Keratinocyte (primary cell): ENCODE measurements at regions not wholly inside any gene's neighbourhood (a gene's known extent, or its start where the extent isn't known, plus 50 kb on each side); places are given as distances from the start of the nearest gene placed in this dataset.

Experiments
- DNase-seq: peaks from one replicate; pipeline ENCODE4 v3.0.0-alpha.2; 2011; ENCODE audit warnings: low read depth, missing footprints, low spot score
- FAIRE-seq: peaks from 2 replicates; lab custom pipeline; 2011; peaks lifted over from hg19 to GRCh38; lab: Jason Lieb, UNC
- H2AFZ ChIP-seq: 2 replicates; pipeline ENCODE4 v1.6.0; 2012; ENCODE audit warnings: low read length, control low read depth, inconsistent platforms; ENCODE audit not compliant: control insufficient read depth
- H3K27ac ChIP-seq: 2 replicates; pipeline ENCODE4 v1.5.1; 2011; ENCODE audit warnings: low read length; ENCODE audit not compliant: control insufficient read depth, insufficient read depth
- H3K27me3 ChIP-seq: 3 replicates; pipeline ENCODE4 v1.6.0; 2011; ENCODE audit warnings: low read length; ENCODE audit not compliant: control insufficient read depth, insufficient read depth; ENCODE audit errors: extremely low read depth
- H3K36me3 ChIP-seq, 2 experiments: 2 replicates in 1 of 2; 3 replicates in 1 of 2; pipeline ENCODE4 v1.5.1; 2011; ENCODE audit warnings: low read length in 2 of 2, mild to moderate bottlenecking in 1 of 2; ENCODE audit not compliant: control insufficient read depth in 2 of 2, insufficient read depth in 2 of 2; ENCODE audit errors: extremely low read depth in 1 of 2
- H3K4me1 ChIP-seq: 3 replicates; pipeline ENCODE4 v1.5.1; 2011; ENCODE audit warnings: low read length; ENCODE audit not compliant: control insufficient read depth, insufficient read depth; ENCODE audit errors: extremely low read depth
- H3K4me2 ChIP-seq: 3 replicates; pipeline ENCODE4 v1.6.0; 2011; ENCODE audit warnings: low read depth, low read length; ENCODE audit not compliant: control insufficient read depth, insufficient read depth; ENCODE audit errors: extremely low read depth
- H3K4me3 ChIP-seq, 3 experiments: fragments of 200-600 bp in 1 of 3; sonication (generic) in 1 of 3; 2 replicates in 2 of 3; 3 replicates in 1 of 3; pipeline ENCODE4 v1.5.1; 2011 to 2016; ENCODE audit warnings: low read length in 3 of 3, mild to moderate bottlenecking in 3 of 3, control low read depth in 2 of 3, inconsistent platforms in 1 of 3, low read depth in 1 of 3, mixed read lengths in 1 of 3, mixed run types in 1 of 3, moderate library complexity in 1 of 3; ENCODE audit not compliant: control insufficient read depth in 2 of 3, insufficient read depth in 2 of 3; ENCODE audit errors: extremely low read depth in 1 of 3
- H3K79me2 ChIP-seq: 2 replicates; pipeline ENCODE4 v1.6.0; 2012; ENCODE audit warnings: low read length; ENCODE audit not compliant: control insufficient read depth, insufficient read depth
- H3K9ac ChIP-seq: 3 replicates; pipeline ENCODE4 v1.6.0; 2011; ENCODE audit warnings: low read length; ENCODE audit not compliant: control insufficient read depth, insufficient read depth; ENCODE audit errors: extremely low read depth
- H3K9me1 ChIP-seq: 3 replicates; pipeline ENCODE4 v1.6.0; 2011; ENCODE audit warnings: low read length; ENCODE audit not compliant: control insufficient read depth, insufficient read depth; ENCODE audit errors: extremely low read depth
- H3K9me3 ChIP-seq: 2 replicates; pipeline ENCODE4 v1.5.1; 2012; ENCODE audit warnings: low read depth, low read length; ENCODE audit not compliant: control insufficient read depth
- H4K20me1 ChIP-seq: 3 replicates; pipeline ENCODE4 v1.6.0; 2011; ENCODE audit warnings: low read length; ENCODE audit not compliant: control insufficient read depth, insufficient read depth; ENCODE audit errors: extremely low read depth
- EZH2 ChIP-seq: IDR thresholded peaks from one replicate; pipeline ENCODE4 v1.6.1; 2012; ENCODE audit warnings: inconsistent platforms, mild to moderate bottlenecking, low read length, moderate library complexity
- dilution Hi-C: fragments of 300-500 bp; cut with MboI; formaldehyde crosslinking; loops from one replicate; pipeline ENCODE4 v1.7.0; 2020; ENCODE audit warnings: low sequenced_read_pairs; ENCODE audit not compliant: extremely low pct_ligation_motif_present
- TF ChIP-seq, protein P1 (sequence below), 3 experiments: IDR thresholded peaks in 1 of 3; conservative IDR thresholded peaks in 1 of 3; optimal IDR thresholded peaks in 1 of 3; 2 replicates in 2 of 3; 3 replicates in 1 of 3; pipeline versions ENCODE3 to v1.5.1; 2011; ENCODE audit warnings: low read length in 3 of 3, mild to moderate bottlenecking in 3 of 3, moderate library complexity in 2 of 3, control low read depth in 1 of 3, inconsistent platforms in 1 of 3; ENCODE audit not compliant: insufficient read depth in 2 of 3; ENCODE audit errors: extremely low read depth in 1 of 3

DNA sequence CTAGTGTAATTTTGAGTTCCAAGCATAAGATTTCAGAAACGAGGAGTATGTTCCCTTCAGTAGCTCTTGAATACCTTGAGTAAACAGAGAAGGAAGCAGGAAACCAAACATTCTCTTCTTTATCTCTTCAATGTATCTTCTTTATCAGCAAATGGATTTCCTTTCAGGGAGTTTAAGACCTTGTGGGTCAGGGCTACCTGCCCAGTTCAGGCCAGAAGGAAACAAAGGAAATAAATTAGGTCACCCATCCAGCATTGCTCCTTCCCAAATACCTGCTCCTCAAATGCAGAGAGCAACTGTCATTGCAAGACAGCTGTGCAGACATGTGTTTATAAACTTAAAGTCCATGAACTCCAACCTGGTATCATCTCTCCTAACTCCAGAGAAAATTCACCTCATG is 130.1 kb upstream of the SOD1 start:
- Histone ChIP-seq H2AFZ (no peak overlapping the region), H3K79me2 (no peaks in the 10 kb centered on the region), H4K20me1 (no peaks in the 10 kb centered on the region), H3K27ac (no peak overlapping the region), H3K27me3 (no peaks in the 10 kb centered on the region), H3K36me3 (no peaks in the 10 kb centered on the region), H3K4me1 (peaks cover 2% of the 10 kb centered on the region), H3K9ac (no peak overlapping the region), H3K9me3 (no peaks in the 10 kb centered on the region), H3K4me2 (no peak overlapping the region), H3K9me1 (no peaks in the 10 kb centered on the region), H3K4me3 (no peak overlapping the region)
- FAIRE-seq (no peak), DNase-seq (no peak)
- dilution Hi-C loops, result no loop called here
- TF ChIP-seq EZH2, result no peak
- TF ChIP-seq, protein P1, sequence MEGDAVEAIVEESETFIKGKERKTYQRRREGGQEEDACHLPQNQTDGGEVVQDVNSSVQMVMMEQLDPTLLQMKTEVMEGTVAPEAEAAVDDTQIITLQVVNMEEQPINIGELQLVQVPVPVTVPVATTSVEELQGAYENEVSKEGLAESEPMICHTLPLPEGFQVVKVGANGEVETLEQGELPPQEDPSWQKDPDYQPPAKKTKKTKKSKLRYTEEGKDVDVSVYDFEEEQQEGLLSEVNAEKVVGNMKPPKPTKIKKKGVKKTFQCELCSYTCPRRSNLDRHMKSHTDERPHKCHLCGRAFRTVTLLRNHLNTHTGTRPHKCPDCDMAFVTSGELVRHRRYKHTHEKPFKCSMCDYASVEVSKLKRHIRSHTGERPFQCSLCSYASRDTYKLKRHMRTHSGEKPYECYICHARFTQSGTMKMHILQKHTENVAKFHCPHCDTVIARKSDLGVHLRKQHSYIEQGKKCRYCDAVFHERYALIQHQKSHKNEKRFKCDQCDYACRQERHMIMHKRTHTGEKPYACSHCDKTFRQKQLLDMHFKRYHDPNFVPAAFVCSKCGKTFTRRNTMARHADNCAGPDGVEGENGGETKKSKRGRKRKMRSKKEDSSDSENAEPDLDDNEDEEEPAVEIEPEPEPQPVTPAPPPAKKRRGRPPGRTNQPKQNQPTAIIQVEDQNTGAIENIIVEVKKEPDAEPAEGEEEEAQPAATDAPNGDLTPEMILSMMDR (optimal IDR thresholded peaks at IDR 0.05 in 1 of 3, IDR thresholded peaks at IDR 0.05 in 1 of 3, conservative IDR thresholded peaks at IDR 0.05 in 1 of 3; ENCODE audit: extremely low read depth in 1 of 3, insufficient read depth in 2 of 3, low read length in 3 of 3), result no peak

GRCh38 chr21:31526040-31526439 is 133.5 kb upstream of the SOD1 start:
- no peaks in the 10 kb centered on the region for H3K36me3 ChIP-seq
- H3K9me1 ChIP-seq, result no peaks in the 10 kb centered on the region
- no peak overlapping the region for H3K4me3 ChIP-seq
- dilution Hi-C loops, result no loop called here
- FAIRE-seq (no peak), DNase-seq (no peak)
- H2AFZ ChIP-seq, result no peak overlapping the region
- peaks cover 2% of the 10 kb centered on the region for H3K4me1 ChIP-seq
- H3K27me3 ChIP-seq, result no peaks in the 10 kb centered on the region
- TF ChIP-seq EZH2, result no peak
- TF ChIP-seq, protein P1 (optimal IDR thresholded peaks at IDR 0.05 in 1 of 3, IDR thresholded peaks at IDR 0.05 in 1 of 3, conservative IDR thresholded peaks at IDR 0.05 in 1 of 3; ENCODE audit: extremely low read depth in 1 of 3, insufficient read depth in 2 of 3, low read length in 3 of 3), result no peak
- no peaks in the 10 kb centered on the region for H3K79me2 ChIP-seq
- no peak overlapping the region for H3K4me2 ChIP-seq
- no peak overlapping the region for H3K9ac ChIP-seq
- H4K20me1 ChIP-seq, result no peaks in the 10 kb centered on the region
- no peaks in the 10 kb centered on the region for H3K9me3 ChIP-seq
- H3K27ac ChIP-seq, result no peak overlapping the region
